Lower leg skin (tissue), 4 donors: ENCODE measurements at regions not wholly inside any gene's neighbourhood (a gene's known extent, or its start where the extent isn't known, plus 50 kb on each side); places are given as distances from the start of the nearest gene placed in this dataset.
A peak's percentile ranks its signal among the peaks of the same experiment; 100 is the strongest.

ENCODE experiments used
- DNase-seq, 2 donors: peaks; one replicate each; pipeline ENCODE4 v3.0.0-alpha.2; 2019; ENCODE audit warnings: low spot score in 2 of 2
- H3K4me3 ChIP-seq: fragments of 200-600 bp; sonication (generic); 2 replicates; pipeline ENCODE4 v1.5.1; 2017; ENCODE audit warnings: mild to moderate bottlenecking, low read depth; ENCODE audit not compliant: poor library complexity, severe bottlenecking
- POLR2A ChIP-seq, 2 donors: fragments of 450-650 bp; IDR thresholded peaks; one replicate each; pipeline ENCODE4 v1.6.1; 2016 to 2017; ENCODE audit warnings: antibody characterized with exemption in 2 of 2, mild to moderate bottlenecking in 1 of 2, moderate library complexity in 1 of 2
- WGBS, 2 donors: methylation state at CpG; one replicate each; pipeline ENCODE4 v1.1.5; 2018; 5-methylcytosine and 5-hydroxymethylcytosine counted together
- intact Hi-C: fragments of 100-400 bp; cut with DNase I; formaldehyde crosslinking; loops from one replicate; pipeline ENCODE4 v1.15.0; 2023; ENCODE audit warnings: low total_unique reads
- TF ChIP-seq, protein P1 (sequence below), 3 donors: fragments of 450-650 bp; IDR thresholded peaks; one replicate each; pipeline ENCODE4 v1.5.1; 2016; ENCODE audit warnings: antibody characterized with exemption in 3 of 3, mild to moderate bottlenecking in 3 of 3, moderate library complexity in 2 of 3

DNA sequence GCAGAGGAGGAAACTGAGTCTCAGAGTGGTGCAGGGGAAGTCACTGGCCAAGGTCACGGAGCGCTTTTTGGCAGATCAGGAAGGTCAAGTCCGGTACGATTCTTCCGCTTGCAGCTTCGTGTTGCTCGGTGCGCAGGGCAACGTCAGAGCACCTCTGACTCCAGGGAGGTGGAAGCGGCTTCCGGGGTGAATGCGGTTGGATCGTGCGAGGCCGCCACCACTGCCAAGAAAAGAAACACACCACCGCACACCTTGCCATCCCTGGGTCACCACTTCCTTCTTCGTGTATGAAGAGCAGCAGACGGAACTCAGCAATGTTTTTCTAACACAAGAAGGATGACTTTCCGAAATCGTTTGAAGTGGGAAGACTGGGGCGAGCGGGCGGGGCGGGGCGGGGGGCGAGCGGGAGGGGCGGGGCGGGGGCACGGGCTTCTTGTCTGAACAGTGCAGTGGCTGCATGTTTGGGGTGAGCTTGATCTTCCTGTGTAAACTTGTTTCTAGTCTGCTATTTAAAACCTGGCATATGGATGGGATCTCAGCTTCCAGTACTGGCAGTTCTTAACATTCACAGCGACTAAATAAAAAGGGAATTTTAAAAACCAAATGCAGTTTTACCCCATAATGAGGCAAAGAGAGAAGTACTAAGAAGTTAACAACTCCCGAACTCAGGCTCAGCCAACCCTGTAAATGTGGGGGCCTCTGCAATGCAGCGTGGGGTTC lies 300.0 kb downstream of the RRAGC start:
- WGBS, 2 donors, result 17 to 21% methylated on average over 33 of the region's 33 CpGs
- TF ChIP-seq, protein P1, sequence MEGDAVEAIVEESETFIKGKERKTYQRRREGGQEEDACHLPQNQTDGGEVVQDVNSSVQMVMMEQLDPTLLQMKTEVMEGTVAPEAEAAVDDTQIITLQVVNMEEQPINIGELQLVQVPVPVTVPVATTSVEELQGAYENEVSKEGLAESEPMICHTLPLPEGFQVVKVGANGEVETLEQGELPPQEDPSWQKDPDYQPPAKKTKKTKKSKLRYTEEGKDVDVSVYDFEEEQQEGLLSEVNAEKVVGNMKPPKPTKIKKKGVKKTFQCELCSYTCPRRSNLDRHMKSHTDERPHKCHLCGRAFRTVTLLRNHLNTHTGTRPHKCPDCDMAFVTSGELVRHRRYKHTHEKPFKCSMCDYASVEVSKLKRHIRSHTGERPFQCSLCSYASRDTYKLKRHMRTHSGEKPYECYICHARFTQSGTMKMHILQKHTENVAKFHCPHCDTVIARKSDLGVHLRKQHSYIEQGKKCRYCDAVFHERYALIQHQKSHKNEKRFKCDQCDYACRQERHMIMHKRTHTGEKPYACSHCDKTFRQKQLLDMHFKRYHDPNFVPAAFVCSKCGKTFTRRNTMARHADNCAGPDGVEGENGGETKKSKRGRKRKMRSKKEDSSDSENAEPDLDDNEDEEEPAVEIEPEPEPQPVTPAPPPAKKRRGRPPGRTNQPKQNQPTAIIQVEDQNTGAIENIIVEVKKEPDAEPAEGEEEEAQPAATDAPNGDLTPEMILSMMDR (IDR thresholded peaks at IDR 0.05), result no peak
- TF ChIP-seq POLR2A (IDR thresholded peaks at IDR 0.05), result no peak
- no peak overlapping the region for H3K4me3 ChIP-seq
- intact Hi-C loops, result no loop called here
- DNase-seq, result peak in 1 of 2 donors; percentile 38

DNA sequence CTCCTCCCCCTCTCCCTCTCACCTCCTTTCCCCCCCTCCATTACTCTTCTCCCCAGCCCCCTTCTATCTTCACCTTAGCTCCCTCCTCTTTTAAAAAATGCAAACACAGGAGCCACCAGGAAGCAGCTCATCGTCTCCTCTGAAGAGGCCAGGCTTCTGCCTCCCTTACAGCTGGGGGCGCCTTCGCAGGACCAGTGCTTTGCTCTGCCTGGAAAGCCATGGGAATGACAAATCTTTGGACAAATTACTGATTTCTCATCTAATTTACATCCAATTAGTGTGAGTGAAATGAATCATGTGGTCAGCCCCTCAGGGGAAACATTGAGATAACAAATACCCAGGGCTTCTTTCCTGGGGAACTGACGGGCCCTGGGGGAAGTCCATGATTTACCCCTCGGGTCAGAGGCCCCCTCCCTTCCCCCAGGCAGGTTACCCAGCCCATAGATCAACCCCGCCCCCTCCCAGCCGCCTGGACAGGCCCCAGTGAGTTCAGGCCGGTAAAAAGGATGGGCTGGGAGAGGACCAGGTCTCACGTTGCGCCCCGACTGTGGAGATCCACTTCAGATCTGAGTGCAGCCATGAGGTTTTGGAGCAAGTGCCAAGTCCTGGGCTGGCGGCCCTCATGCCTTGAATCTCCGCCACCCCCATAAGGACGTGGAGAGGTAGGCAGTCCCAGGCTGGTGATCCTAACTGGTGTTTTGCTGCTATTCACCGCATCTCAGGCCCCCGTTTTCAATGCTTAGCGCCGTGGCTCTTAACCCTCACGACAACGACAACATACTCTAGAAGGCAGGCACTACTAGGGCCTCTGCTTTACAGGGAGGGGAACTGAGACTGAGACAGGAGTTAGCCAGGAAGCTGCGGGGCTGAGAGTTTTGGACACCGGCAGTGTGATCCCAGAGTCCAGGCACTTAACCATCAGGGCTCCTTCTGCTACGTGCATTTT lies 300.8 kb downstream of the RRAGC start:
- H3K4me3 ChIP-seq, result no peak overlapping the region
- no peak for DNase-seq
- 35 to 50% methylated on average over 17 to 23 of the region's 23 CpGs for WGBS, 2 donors
- TF ChIP-seq POLR2A (IDR thresholded peaks at IDR 0.05), result no peak
- TF ChIP-seq, protein P1 (IDR thresholded peaks at IDR 0.05), result no peak
- intact Hi-C loops, result no loop called here

DNA sequence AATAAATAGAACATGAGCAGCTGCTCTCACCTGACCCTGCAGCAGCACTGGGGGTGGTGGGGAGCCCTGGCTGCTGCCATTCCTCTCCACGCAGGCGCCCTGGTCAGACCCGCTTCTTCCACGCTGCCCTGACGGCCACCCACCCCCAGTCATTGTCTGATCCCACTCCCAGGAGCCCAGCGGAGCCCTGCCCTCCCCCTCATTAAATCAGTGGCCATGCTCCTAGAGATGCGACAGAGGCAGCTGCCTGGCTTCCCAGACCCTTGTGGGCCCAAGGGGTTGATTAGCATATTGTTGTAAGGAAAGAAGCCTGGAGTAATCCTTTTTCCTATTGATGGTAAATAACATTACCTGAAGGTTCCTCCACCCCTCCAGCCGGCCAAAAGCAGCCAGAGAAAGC lies 301.5 kb downstream of the RRAGC start:
- no peak for DNase-seq
- no peak overlapping the region for H3K4me3 ChIP-seq
- 71 to 72% methylated on average over 8 of the region's 8 CpGs for WGBS, 2 donors
- TF ChIP-seq POLR2A (IDR thresholded peaks at IDR 0.05), result no peak
- TF ChIP-seq, protein P1 (IDR thresholded peaks at IDR 0.05), result no peak
- intact Hi-C loops, result no loop called here

DNA sequence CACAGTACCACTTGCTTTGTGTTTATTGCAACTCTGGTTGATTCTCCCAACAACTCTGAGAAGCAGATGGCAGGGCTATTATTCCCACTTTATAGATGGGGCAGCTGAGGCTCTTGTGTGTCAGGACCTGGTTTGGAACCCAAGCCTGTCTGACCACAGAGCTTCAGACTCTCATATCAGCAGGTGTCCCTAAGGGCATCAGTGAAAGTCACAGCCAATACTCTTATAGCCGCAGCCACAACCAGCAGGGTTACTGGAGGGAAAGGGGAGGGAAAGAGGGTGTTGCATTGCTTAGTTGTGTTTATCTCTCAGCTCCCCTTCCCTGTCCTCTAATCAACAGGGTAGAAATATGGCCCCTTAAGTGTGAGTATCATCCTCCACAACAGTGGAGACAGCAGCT lies 304.0 kb downstream of the RRAGC start:
- TF ChIP-seq POLR2A (IDR thresholded peaks at IDR 0.05), result no peak
- TF ChIP-seq, protein P1 (IDR thresholded peaks at IDR 0.05), result no peak
- intact Hi-C loops, result no loop called here
- DNase-seq, result no peak
- WGBS, 2 donors, result 53 to 72% methylated on average over 1 of the region's 1 CpG
- no peak overlapping the region for H3K4me3 ChIP-seq

DNA sequence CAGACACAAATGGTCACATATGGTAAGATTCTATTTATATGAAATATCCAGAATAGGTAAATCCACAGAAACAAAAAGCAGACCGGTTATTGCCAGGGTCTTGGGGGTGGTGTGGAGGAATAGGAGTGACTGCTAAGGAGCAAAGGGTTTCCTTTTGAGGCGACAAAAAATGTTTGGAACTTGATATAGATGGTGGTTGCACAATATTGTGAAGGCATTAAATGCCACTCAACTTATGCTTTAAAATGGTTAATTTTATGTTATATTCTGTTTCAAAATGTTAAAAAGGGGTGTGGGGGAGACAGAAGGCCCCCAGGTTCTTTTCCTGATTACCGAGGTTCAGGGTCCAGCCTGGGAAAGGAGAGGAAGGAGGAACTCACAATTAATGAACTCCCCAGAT lies 304.4 kb downstream of the RRAGC start:
- WGBS, 2 donors, result 89 to 90% methylated on average over 3 of the region's 3 CpGs
- intact Hi-C loops, result no loop called here

More for the DNA sequence above, 304.4 kb downstream of the RRAGC start:
- DNase-seq, result no peak
- TF ChIP-seq, protein P1 (IDR thresholded peaks at IDR 0.05), result no peak
- TF ChIP-seq POLR2A (IDR thresholded peaks at IDR 0.05), result no peak
- H3K4me3 ChIP-seq, result no peak overlapping the region
